Activated T-cell treated with anti-CD3 and anti-CD28 coated beads, Interleukin-2, amount 50 U/mL, for 72 hours (primary cell): ENCODE measurements at regions not wholly inside any gene's neighbourhood (a gene's known extent, or its start where the extent isn't known, plus 50 kb on each side); places are given as distances from the start of the nearest gene placed in this dataset.
"Not testable (repeated sequence)": the region's sequence is repeated elsewhere in the genome, so short reads cannot be mapped to it uniquely, and the experiment has no call there.

Experiments
- ATAC-seq, 2 donors: fragments of 150-1000 bp; cut with Tn5 transposase; replicated peaks in 1 of 2; 2 replicates each; pipeline ENCODE4 v1.10.0; 2021; ENCODE audit warnings: moderate library complexity in 2 of 2, mild to moderate bottlenecking in 1 of 2
- DNase-seq, 2 donors: peaks; one replicate each; pipeline ENCODE4 v3.0.0; 2021 to 2022; ENCODE audit warnings: mixed read lengths in 1 of 2
- H3K27ac Mint-ChIP-seq: one replicate; pipeline ENCODE4 v1.8.0; 2022; ENCODE audit warnings: mild to moderate bottlenecking, moderate library complexity, mixed read lengths
- H3K27me3 Mint-ChIP-seq: one replicate; pipeline ENCODE4 v1.8.0; 2022; ENCODE audit warnings: low read depth, mixed read lengths
- H3K36me3 Mint-ChIP-seq, 2 donors: one replicate each; pipeline ENCODE4 v1.8.0; 2022; ENCODE audit warnings: mixed read lengths in 2 of 2, mild to moderate bottlenecking in 1 of 2; ENCODE audit not compliant: insufficient read depth in 2 of 2
- H3K4me1 Mint-ChIP-seq: one replicate; pipeline ENCODE4 v1.8.0; 2022; ENCODE audit warnings: low read depth, mixed read lengths
- H3K4me3 Mint-ChIP-seq, 2 donors: one replicate each; pipeline ENCODE4 v1.8.0; 2022; ENCODE audit warnings: mild to moderate bottlenecking in 2 of 2, mixed read lengths in 2 of 2, moderate library complexity in 2 of 2
- H3K9me3 Mint-ChIP-seq, 2 donors: one replicate each; pipeline ENCODE4 v1.8.0; 2022; ENCODE audit warnings: mixed read lengths in 2 of 2

DNA sequence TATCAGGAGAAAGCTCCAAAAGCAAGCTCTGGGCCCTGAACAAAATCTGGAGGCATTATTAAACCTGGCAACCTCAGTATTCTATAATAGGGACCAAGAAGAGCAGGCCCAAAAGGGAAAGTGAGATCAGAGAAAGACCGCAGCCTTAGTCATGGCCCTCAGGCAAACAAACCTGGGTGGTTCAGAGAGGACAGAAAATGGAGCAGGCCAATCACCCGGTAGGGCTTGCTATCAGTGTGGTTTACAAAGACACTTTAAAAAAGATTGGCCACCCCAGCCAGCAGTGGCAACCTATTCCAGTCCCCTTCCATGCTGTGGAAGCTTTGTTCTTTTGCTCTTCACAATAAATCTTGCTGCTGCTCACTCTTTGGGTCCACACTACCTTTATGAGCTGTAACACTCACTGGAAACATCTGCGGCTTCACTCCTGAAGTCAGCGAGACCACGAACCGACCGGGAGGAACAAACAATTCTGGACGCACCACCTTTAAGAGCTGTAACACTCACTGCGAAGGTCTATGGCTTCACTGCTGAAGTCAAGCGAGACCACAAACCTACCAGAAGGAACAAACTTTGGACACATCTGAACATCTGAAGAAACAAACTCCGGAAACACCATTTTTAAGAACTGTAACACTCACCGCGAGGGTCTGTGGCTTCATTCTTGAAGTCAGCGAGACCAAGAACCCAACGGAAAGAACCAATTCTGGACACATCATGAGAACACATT lies 1821.2 kb upstream of the PCDH20 start:
- H3K9me3 Mint-ChIP-seq, DNase-seq, ATAC-seq, H3K27ac Mint-ChIP-seq, H3K36me3 Mint-ChIP-seq, H3K27me3 Mint-ChIP-seq, H3K4me1 Mint-ChIP-seq, H3K4me3 Mint-ChIP-seq: not testable (repeated sequence)

DNA sequence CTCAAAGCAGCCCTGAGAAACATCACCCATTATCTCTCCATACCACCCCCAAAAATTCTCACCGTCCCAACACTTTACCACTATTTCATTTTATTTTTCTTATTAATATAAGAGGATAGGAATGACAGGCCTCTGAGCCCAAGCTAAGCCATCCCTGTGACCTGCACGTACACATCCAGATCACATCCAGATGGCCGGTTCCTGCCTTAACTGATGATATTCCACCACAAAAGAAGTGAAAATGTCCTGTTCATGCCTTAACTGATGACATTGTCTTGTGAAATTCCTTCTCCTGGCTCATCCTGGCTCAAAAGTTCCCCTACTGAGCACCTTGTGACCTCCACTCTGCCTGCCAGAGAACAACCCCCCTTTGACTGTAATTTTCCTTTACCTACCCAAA lies 1802.9 kb upstream of the PCDH20 start:
- not testable (repeated sequence) for H3K4me1 Mint-ChIP-seq, H3K36me3 Mint-ChIP-seq, DNase-seq, H3K27ac Mint-ChIP-seq, H3K4me3 Mint-ChIP-seq, H3K27me3 Mint-ChIP-seq, ATAC-seq
- peaks cover 11 to 12% of the 10 kb centered on the region in 2 donors for H3K9me3 Mint-ChIP-seq

DNA sequence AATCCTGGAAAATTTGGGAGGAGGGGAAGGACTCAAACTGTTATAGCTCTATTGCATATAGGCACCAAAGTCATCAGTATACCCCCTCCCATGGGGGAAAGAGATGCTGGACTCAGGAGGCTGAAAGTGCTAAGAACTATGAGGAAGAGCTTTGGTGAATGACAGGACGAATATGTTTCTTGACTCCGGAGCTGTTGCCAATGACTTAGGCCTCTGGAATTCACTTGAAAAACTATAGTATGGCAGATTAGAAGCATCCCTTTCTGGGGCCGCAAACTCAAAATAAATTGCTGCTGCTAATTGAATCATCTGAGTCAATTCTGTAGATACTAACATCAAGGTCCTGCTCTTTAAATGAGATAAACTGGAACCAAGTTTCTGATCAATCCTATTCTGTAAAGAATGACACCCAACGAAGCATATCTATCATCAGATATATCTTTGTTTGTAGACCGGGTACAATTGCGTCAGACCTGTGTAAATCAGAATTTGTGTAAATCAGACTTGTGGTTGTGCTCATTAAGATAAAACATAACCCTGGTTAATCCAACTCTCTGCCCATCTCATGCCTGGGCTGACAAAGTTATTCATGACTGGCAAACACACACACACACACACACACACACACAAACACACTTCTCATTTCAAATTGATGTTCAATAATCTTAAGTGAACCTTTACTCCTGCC lies 1793.8 kb upstream of the PCDH20 start:
- peaks cover 2 to 4% of the 10 kb centered on the region in 2 donors for H3K9me3 Mint-ChIP-seq
- ATAC-seq, result no peak
- no peak overlapping the region for H3K27ac Mint-ChIP-seq
- no peak overlapping the region for H3K4me3 Mint-ChIP-seq
- H3K36me3 Mint-ChIP-seq, result no peaks in the 10 kb centered on the region
- no peaks in the 10 kb centered on the region for H3K4me1 Mint-ChIP-seq
- no peaks in the 10 kb centered on the region for H3K27me3 Mint-ChIP-seq
- no peak for DNase-seq

DNA sequence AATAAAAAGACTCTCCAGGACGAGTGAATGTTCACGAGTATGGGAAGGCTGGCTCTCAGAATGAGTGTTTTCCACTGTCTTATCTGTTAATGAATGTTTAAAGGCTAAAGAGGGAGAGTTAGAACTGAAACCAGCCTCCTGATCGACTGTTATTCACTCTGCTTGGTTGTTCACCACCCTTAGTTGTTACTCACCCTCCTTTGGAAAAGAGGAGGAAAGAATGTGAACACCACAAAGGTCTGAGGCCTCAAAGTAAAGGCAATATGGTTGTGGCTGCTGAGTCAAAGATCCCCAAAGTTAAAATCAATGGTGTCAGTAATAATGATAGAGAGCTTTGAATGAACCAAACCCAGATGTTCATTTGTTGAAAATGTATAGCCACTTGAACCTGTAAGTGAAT lies 1793.2 kb upstream of the PCDH20 start:
- Mint-ChIP-seq H3K27me3 (no peaks in the 10 kb centered on the region), H3K4me3 (no peak overlapping the region), H3K36me3 (no peaks in the 10 kb centered on the region), H3K27ac (no peak overlapping the region), H3K9me3 (peaks cover 1 to 2% of the 10 kb centered on the region in 2 donors), H3K4me1 (no peaks in the 10 kb centered on the region)
- no peak for ATAC-seq
- no peak for DNase-seq

DNA sequence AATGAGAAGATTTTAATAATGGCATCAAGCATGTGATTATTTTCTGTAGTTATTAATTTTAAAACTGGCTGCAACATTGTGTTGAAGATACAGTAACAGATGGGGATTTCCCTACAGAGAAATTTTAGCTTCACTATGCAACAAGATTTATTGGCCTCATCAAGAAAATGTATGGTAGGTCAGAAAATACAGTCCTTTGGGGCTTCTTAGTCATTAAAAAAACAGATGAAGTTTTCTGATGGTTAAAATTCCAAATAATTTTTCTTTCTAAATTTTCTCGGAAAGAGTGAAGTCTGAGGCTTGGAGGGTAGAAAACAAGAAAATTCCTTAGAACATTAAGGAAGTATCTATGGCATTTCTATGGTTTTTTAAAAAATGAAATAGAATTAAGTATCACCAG lies 1790.8 kb upstream of the PCDH20 start:
- no peak overlapping the region for H3K27ac Mint-ChIP-seq
- no peaks in the 10 kb centered on the region for H3K4me1 Mint-ChIP-seq
- ATAC-seq (no peak), DNase-seq (no peak)
- H3K27me3 Mint-ChIP-seq, result no peaks in the 10 kb centered on the region
- H3K36me3 Mint-ChIP-seq, result no peaks in the 10 kb centered on the region
- peaks cover 1 to 2% of the 10 kb centered on the region in 2 donors for H3K9me3 Mint-ChIP-seq
- no peak overlapping the region for H3K4me3 Mint-ChIP-seq

DNA sequence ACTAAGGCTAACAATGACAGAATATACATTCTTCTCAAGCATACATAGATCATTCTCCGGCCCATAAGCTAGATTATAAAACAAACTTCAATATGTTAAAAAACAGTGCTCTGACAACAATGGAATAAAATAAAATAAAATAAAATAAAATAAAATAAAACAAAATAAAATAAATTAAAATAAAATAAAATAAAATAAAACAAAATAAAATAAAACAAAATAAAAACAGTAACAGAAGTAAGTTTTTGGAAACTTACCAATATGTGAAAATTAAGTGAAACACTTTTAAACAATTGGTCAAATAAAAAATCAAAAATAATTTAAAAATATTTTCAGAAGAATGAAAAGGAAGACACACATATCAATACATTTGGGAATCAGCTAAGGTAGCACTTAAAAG lies 1785.8 kb upstream of the PCDH20 start:
- Mint-ChIP-seq H3K4me1 (no peaks in the 10 kb centered on the region), H3K36me3 (no peaks in the 10 kb centered on the region), H3K27ac (no peak overlapping the region), H3K27me3 (no peaks in the 10 kb centered on the region), H3K4me3 (no peak overlapping the region), H3K9me3 (peaks cover 0 to 1% of the 10 kb centered on the region in 2 donors)
- DNase-seq, result no peak
- ATAC-seq, result no peak

DNA sequence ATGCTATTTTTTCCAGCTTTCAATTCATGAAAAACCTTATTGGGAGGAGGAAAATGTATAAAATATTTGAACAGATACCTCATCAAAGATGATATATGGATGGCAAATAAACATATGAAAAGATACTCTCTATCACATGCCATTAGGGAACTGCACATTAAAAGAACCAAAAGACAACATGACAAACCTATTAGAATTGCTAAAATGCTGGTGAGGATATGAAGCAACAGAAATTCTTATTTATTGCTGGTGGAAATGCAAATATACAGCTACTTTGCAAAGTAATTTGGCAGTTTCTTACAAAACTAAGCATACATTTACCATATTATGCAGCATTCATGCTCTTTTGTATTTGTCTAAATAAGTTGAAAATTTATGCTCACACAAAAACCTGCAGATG lies 1783.9 kb upstream of the PCDH20 start:
- no peaks in the 10 kb centered on the region for H3K4me1 Mint-ChIP-seq
- H3K36me3 Mint-ChIP-seq, result no peaks in the 10 kb centered on the region
- no peak for DNase-seq
- ATAC-seq, result no peak
- H3K27ac Mint-ChIP-seq, result no peak overlapping the region
- no peaks in the 10 kb centered on the region for H3K27me3 Mint-ChIP-seq
- H3K9me3 Mint-ChIP-seq, result no peaks in the 10 kb centered on the region
- H3K4me3 Mint-ChIP-seq, result no peak overlapping the region

DNA sequence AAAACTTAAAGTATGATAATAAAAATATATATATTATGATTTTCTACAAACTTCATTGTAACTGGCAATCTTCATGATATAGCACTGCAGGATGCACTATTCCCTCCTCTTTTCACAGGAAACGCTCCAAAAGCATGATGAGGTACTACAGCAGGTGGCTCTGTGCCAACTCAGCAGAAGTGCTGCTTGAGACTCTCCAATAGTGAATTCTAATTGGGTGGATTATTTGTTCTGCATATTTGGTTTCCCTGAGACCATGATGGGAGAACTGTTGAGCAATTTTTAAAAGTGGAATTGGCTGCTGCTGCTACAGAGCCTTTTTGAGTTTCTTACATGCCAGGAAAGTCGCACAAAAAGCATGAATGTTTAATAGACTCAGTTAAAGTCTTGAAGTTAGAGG lies 1782.4 kb upstream of the PCDH20 start:
- Mint-ChIP-seq H3K27me3 (no peaks in the 10 kb centered on the region), H3K9me3 (no peaks in the 10 kb centered on the region), H3K4me1 (no peaks in the 10 kb centered on the region), H3K36me3 (no peaks in the 10 kb centered on the region), H3K4me3 (no peak overlapping the region), H3K27ac (no peak overlapping the region)
- ATAC-seq, result no peak
- no peak for DNase-seq

DNA sequence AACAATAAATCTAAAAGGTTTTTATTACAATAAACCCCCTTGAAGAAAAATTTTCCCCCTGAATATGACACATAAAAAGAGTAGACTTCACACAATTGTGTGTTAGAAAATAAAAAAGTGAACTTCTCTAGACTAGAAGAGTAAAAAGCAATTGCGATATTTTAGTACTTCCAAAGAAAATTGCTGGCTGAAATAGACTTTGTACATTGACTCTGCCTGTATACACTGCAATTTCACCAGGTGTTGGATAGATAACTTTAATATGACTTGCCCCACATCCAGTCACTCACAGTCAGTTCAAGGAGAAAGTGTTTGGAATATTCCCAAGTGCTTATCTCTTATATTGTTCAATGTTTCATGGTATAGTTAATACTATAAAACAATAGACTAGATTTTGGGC lies 1780.1 kb upstream of the PCDH20 start:
- H3K4me3 Mint-ChIP-seq, result no peak overlapping the region

DNA sequence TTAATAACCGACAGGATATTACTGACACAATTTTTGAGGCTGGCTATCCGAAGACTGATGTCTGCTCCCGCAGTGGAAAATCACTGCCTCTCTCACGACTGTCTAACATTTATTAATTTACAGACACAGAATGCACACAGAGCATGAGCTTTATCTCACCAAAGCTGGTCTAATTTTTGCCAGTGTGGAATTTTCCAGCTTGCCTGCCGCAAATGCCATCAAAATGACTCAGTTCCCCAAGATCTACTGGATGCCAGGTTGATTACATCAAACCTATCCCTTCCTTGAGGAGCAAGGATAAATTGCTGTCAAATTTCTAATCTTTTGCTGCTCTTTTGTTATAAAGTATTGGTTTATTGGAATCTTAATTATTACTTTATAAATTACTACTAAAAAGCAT lies 1775.1 kb upstream of the PCDH20 start:
- H3K27me3 Mint-ChIP-seq, result no peaks in the 10 kb centered on the region
- no peak overlapping the region for H3K27ac Mint-ChIP-seq
- peaks cover 4 to 6% of the 10 kb centered on the region in 2 donors for H3K9me3 Mint-ChIP-seq
- H3K36me3 Mint-ChIP-seq, result peaks cover 0 to 1% of the 10 kb centered on the region in 2 donors
- no peak overlapping the region for H3K4me3 Mint-ChIP-seq
- DNase-seq (no peak), ATAC-seq (no peak)
- no peaks in the 10 kb centered on the region for H3K4me1 Mint-ChIP-seq

More for the DNA sequence above, 1780.1 kb upstream of the PCDH20 start:
- DNase-seq (no peak), ATAC-seq (no peak)
- Mint-ChIP-seq H3K27me3 (no peaks in the 10 kb centered on the region), H3K36me3 (peaks cover 0 to under 1% of the 10 kb centered on the region in 2 donors), H3K4me1 (no peaks in the 10 kb centered on the region), H3K9me3 (peaks cover 2% of the 10 kb centered on the region in 2 donors), H3K27ac (no peak overlapping the region)

DNA sequence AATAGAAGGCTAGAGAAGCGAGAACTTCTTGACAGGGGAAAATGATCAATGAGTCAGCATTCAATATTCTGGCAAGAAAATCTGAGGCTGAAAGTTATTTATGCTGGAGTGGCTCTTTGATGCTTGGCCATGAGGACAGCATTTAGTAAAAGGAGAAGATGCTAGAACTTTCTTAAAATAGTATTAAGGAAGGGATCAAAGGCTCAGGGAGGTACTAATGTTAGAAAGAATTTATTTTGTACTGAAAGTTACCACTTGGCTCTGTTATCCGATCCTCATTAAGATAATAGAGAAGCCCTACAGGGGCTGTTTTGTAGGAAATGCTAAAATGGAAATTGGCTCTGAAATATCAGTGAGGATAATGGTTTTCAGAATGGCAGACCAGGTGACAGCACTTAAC lies 1774.6 kb upstream of the PCDH20 start:
- ATAC-seq, result no peak
- H3K4me3 Mint-ChIP-seq, result no peak overlapping the region
- no peak for DNase-seq
- H3K4me1 Mint-ChIP-seq, result no peaks in the 10 kb centered on the region
- H3K27me3 Mint-ChIP-seq, result no peaks in the 10 kb centered on the region
- peaks cover 0 to 1% of the 10 kb centered on the region in 2 donors for H3K36me3 Mint-ChIP-seq
- H3K27ac Mint-ChIP-seq, result no peak overlapping the region
- peaks cover 4 to 6% of the 10 kb centered on the region in 2 donors for H3K9me3 Mint-ChIP-seq

DNA sequence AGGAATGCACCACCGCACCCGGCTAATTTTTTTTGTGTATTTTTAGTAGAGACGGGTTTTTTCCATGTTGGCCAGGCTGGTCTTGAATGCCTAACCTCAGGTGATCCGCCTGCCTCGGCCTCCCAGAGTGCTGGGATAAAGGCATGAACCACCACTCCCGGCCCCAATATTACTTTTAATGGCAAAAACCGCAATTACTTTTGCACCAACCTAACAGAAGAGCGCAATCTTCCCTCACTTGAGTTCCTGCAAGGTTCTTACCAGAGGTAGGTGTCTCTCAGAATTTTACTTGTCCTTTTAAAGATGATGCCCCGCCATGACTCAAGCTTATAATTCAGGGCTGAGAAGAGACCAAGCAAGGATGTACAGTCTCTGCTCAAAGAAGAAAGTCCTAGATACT lies 1774.1 kb upstream of the PCDH20 start:
- Mint-ChIP-seq H3K27me3 (no peaks in the 10 kb centered on the region), H3K27ac (no peak overlapping the region), H3K4me3 (no peak overlapping the region), H3K36me3 (peaks cover 0 to 1% of the 10 kb centered on the region in 2 donors), H3K9me3 (peaks cover 4 to 6% of the 10 kb centered on the region in 2 donors), H3K4me1 (no peaks in the 10 kb centered on the region)
- DNase-seq, result no peak
- ATAC-seq, result no peak

DNA sequence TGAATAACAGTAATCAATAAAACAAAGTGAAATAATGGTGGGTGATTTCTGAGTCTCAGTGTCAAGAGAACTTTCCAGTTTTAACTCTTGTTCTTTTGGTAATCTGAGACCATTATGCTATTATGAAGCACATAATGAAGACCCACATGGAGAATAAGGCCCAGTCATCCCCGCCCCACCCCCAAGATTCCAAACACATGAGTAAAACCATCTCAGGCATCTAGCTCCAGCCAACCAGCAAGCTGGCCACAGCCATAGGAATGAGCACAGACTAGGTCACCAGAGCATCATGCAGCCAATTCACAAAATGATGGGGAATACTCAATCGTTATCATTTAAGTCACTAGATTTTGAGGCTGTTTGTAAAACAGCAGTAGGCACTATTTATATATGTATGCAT lies 1769.0 kb upstream of the PCDH20 start:
- DNase-seq (no peak), ATAC-seq (no peak)
- Mint-ChIP-seq H3K27me3 (no peaks in the 10 kb centered on the region), H3K9me3 (peaks cover 1 to 7% of the 10 kb centered on the region in 2 donors), H3K4me3 (no peak overlapping the region), H3K36me3 (no peaks in the 10 kb centered on the region), H3K27ac (no peak overlapping the region), H3K4me1 (no peaks in the 10 kb centered on the region)

DNA sequence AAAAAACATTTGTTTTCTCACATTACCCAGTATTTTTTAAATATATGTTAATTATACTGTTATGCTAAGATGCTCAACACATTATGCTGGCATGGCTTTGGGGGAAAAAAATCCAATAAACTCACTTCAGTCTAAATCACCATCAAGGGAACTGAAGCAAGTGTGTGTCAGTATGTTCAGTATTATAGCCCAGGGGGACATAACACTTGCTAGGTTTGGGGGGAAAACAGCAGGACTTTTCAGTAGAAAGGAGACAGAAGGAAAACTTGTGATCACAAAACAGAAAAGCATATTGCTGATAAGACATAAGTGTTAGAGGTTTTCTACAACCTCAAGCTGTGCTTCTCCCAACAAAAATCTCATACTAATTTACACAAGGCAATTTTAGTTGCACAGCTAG lies 1759.9 kb upstream of the PCDH20 start:
- Mint-ChIP-seq H3K27me3 (no peaks in the 10 kb centered on the region), H3K36me3 (no peaks in the 10 kb centered on the region), H3K27ac (no peak overlapping the region), H3K4me3 (no peak overlapping the region), H3K4me1 (no peaks in the 10 kb centered on the region), H3K9me3 (peaks cover 5 to 18% of the 10 kb centered on the region in 2 donors)
- no peak for ATAC-seq
- no peak for DNase-seq
